Ishikawa (cell line): ENCODE measurements at regions not wholly inside any gene's neighbourhood (a gene's known extent, or its start where the extent isn't known, plus 50 kb on each side); places are given as distances from the start of the nearest gene placed in this dataset.

Source experiments
- CEBPB ChIP-seq: IDR thresholded peaks from 2 replicates; pipeline ENCODE4 v1.6.1; 2012
- CREB1 ChIP-seq: IDR thresholded peaks from 2 replicates; pipeline ENCODE4 v1.6.1; 2012; ENCODE audit warnings: low read depth
- EP300 ChIP-seq: IDR thresholded peaks from 2 replicates; pipeline ENCODE4 v1.6.1; 2012; ENCODE audit warnings: borderline replicate concordance
- NFIC ChIP-seq: IDR thresholded peaks from 2 replicates; pipeline ENCODE4 v1.6.1; 2012
- RAD21 ChIP-seq: IDR thresholded peaks from 2 replicates; pipeline ENCODE4 v1.6.1; 2012; ENCODE audit warnings: low read depth
- REST ChIP-seq: IDR thresholded peaks from 2 replicates; pipeline ENCODE4 v1.6.1; 2012; ENCODE audit warnings: low read depth, mild to moderate bottlenecking
- TAF1 ChIP-seq: IDR thresholded peaks from 2 replicates; pipeline ENCODE4 v1.6.1; 2012; ENCODE audit warnings: low read depth, mild to moderate bottlenecking
- USF1 ChIP-seq: IDR thresholded peaks from 2 replicates; pipeline ENCODE4 v1.6.1; 2012
- YY1 ChIP-seq: IDR thresholded peaks from 2 replicates; pipeline ENCODE4 v1.6.1; 2012; ENCODE audit warnings: low read depth
- ZBTB7A ChIP-seq: IDR thresholded peaks from 2 replicates; pipeline ENCODE4 v1.6.1; 2012; ENCODE audit warnings: low read depth

- TF ChIP-seq NFIC, result no peak
- TF ChIP-seq EP300, result no peak
- TF ChIP-seq YY1, result no peak
- no peak for TF ChIP-seq REST
- TF ChIP-seq CREB1, result no peak
- no peak for TF ChIP-seq CEBPB
- no peak for TF ChIP-seq RAD21
- TF ChIP-seq USF1, result no peak
- TF ChIP-seq TAF1, result no peak
- no peak for TF ChIP-seq ZBTB7A
Observed at GRCh38 chrX:45385757-45386156, 185.1 kb upstream of the DIPK2B start.
